Calu3 (cell line): ENCODE measurements at regions not wholly inside any gene's neighbourhood (a gene's known extent, or its start where the extent isn't known, plus 50 kb on each side); places are given as distances from the start of the nearest gene placed in this dataset.

Source experiments
- BruUV-seq: library from RNA; stranded (reverse); fragments of 400-500 nt; replicated peaks from 2 replicates; lab custom pipeline; 2021; lab: Mats Ljungman, UMichigan
- CTCF ChIA-PET: fragments of 300-600 bp; sonication (Branson Sonifier 250); formaldehyde crosslinking; loops from one replicate; lab custom pipeline; 2022; ENCODE audit warnings: antibody characterized with exemption; lab: Charles Lee
- DNase-seq: peaks from one replicate; pipeline ENCODE4 v3.0.0; 2022
- H3K27ac Mint-ChIP-seq: one replicate; pipeline ENCODE4 v1.8.0; 2022; ENCODE audit warnings: mixed read lengths; ENCODE audit not compliant: unreplicated experiment
- H3K27me3 Mint-ChIP-seq: one replicate; pipeline ENCODE4 v1.8.0; 2022; ENCODE audit warnings: mixed read lengths; ENCODE audit not compliant: unreplicated experiment
- H3K36me3 Mint-ChIP-seq: one replicate; pipeline ENCODE4 v1.8.0; 2022; ENCODE audit warnings: mild to moderate bottlenecking, moderate library complexity, mixed read lengths; ENCODE audit not compliant: insufficient read depth, unreplicated experiment
- H3K4me1 Mint-ChIP-seq: one replicate; pipeline ENCODE4 v1.8.0; 2022; ENCODE audit warnings: mild to moderate bottlenecking, low read depth, mixed read lengths; ENCODE audit not compliant: unreplicated experiment
- H3K4me3 Mint-ChIP-seq: one replicate; pipeline ENCODE4 v1.8.0; 2022; ENCODE audit warnings: mild to moderate bottlenecking, low read depth, moderate library complexity, mixed read lengths; ENCODE audit not compliant: unreplicated experiment
- H3K9me3 Mint-ChIP-seq: one replicate; pipeline ENCODE4 v1.8.0; 2022; ENCODE audit warnings: low read depth, mixed read lengths; ENCODE audit not compliant: unreplicated experiment
- CTCF ChIP-seq: fragments of 200-600 bp; IDR thresholded peaks from one replicate; pipeline ENCODE4 v1.8.0; 2022; ENCODE audit warnings: antibody characterized with exemption; ENCODE audit not compliant: unreplicated experiment
- intact Hi-C: fragments of 100-400 bp; cut with micrococcal nuclease; formaldehyde crosslinking; loops from one replicate; pipeline ENCODE4 v1.10.0; 2022; ENCODE audit not compliant: unreplicated experiment

DNA sequence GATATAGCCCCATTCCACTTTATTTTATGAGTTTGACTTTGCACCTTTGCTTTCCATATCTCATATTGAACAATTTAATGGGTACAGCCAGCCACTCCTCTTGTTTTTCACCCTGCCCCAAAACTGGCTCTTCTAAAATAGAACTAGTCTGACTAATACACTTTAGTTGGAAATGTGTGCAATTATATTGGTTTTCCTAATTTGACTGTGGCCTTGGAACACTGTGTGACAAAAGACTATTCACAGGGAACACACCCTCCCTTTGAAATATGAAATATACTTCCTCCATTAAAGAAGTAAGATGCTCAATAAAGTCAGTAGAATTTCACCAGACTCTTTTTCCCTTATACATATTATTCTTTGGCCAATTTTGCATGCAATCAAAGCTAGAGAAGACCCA lies 218.6 kb upstream of the DCN start:
- DNase-seq, result no peak
- CTCF ChIA-PET, result interaction anchor here (0.6 kb wide), 1 partner anchor 244 kb away, joined by 3 read pairs; no protein-coding TSS in a partner anchor
- Mint-ChIP-seq H3K27me3 (no peaks in the 10 kb centered on the region), H3K27ac (no peak overlapping the region), H3K4me1 (no peaks in the 10 kb centered on the region), H3K4me3 (no peak overlapping the region), H3K9me3 (peaks cover 3% of the 10 kb centered on the region), H3K36me3 (no peaks in the 10 kb centered on the region)
- TF ChIP-seq CTCF, result no peak
- intact Hi-C loops, result no loop called here
- BruUV-seq, result no TSS peak

DNA sequence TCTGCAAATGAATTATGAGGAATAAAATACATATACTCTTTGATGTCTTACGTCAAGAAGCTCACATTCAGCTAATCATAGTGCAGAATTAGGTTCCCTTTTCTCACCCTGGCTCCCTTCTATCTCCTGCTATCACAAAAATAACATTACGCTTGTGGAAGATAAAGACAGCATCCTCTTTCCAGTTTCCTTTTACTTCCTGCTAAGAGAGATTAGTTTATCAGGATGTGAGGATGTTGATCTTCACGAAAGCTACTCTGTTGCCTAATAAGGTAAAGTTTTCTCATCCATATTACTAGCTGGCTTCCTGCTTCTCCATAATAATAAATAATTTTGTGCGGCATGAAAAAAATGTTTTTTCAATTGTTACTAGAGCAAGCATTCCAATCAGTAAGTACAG lies 217.7 kb upstream of the DCN start:
- no peaks in the 10 kb centered on the region for H3K36me3 Mint-ChIP-seq
- no peak overlapping the region for H3K27ac Mint-ChIP-seq
- H3K27me3 Mint-ChIP-seq, result no peaks in the 10 kb centered on the region
- H3K4me3 Mint-ChIP-seq, result no peak overlapping the region
- no peaks in the 10 kb centered on the region for H3K4me1 Mint-ChIP-seq
- CTCF ChIA-PET, result no interaction called here
- no peak for DNase-seq
- intact Hi-C loops, result no loop called here
- no TSS peak for BruUV-seq
- TF ChIP-seq CTCF, result no peak
- peaks cover 3% of the 10 kb centered on the region for H3K9me3 Mint-ChIP-seq

DNA sequence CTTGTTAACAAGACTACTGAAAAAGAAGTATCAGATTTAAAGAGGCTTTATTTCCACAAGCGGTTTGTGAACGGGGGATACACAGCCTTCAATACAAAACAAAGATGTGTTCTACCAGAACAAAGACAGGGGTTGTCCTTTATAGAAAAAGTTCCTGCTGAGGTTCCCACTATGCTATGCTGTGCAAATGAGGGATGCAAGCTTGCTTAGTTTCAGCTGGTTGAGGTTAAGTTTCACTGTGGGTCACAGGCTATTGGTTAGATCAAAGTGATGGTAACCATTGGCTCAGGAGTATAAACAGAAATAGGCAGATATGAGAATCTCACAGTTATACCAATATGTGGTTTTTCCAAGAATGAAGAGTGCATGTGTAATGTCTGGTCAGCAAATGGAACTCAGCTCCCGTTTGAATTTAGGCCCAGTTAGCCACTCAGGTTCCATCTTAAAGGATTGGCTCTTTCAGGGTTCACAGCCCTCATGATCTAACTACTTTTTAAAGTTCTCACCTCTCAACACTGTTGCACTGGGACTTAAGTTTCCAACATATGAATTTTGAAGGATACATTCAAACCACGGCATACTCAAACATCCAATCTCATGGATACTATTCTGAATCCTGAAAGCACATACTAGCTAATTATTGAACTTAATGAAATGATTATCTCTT lies 215.4 kb upstream of the DCN start:
- TF ChIP-seq CTCF, result no peak
- H3K27ac Mint-ChIP-seq, result no peak overlapping the region
- no peaks in the 10 kb centered on the region for H3K27me3 Mint-ChIP-seq
- DNase-seq, result no peak
- no peak overlapping the region for H3K4me3 Mint-ChIP-seq
- no TSS peak for BruUV-seq
- intact Hi-C loops, result no loop called here
- no peaks in the 10 kb centered on the region for H3K36me3 Mint-ChIP-seq
- no peaks in the 10 kb centered on the region for H3K4me1 Mint-ChIP-seq
- CTCF ChIA-PET, result interaction anchor here (0.6 kb wide), 1 partner anchor 1147 kb away, joined by 6 read pairs; no protein-coding TSS in a partner anchor
- H3K9me3 Mint-ChIP-seq, result peaks cover 9% of the 10 kb centered on the region

DNA sequence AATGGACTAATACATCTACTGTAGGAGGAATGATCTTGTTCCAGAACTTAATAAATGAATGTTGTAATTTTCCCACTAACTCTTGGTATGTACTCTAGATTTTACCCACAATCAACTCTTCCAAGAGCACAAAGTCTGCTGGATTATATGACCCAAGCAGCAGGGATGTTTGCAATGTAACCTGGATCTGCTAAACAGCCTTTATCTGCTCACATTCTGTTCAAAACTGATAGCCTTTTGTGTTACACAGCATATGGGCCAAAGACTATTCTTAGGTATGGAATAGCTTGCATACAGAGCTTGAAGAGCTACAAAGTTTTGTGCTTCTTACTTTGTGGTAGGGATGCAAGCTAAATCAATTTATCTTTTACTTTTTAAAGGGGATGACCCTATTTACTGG lies 213.7 kb upstream of the DCN start:
- no peak for DNase-seq
- BruUV-seq, result no TSS peak
- Mint-ChIP-seq H3K27me3 (no peaks in the 10 kb centered on the region), H3K4me3 (no peak overlapping the region), H3K36me3 (no peaks in the 10 kb centered on the region), H3K9me3 (peaks cover 12% of the 10 kb centered on the region), H3K27ac (no peak overlapping the region), H3K4me1 (no peaks in the 10 kb centered on the region)
- intact Hi-C loops, result no loop called here
- no peak for TF ChIP-seq CTCF
- CTCF ChIA-PET, result no interaction called here
